Caco-2 (cell line): ENCODE measurements at regions not wholly inside any gene's neighbourhood (a gene's known extent, or its start where the extent isn't known, plus 50 kb on each side); places are given as distances from the start of the nearest gene placed in this dataset.

Experiments used
- BruUV-seq: library from RNA; stranded (reverse); fragments of 400-500 nt; replicated peaks from 2 replicates; lab custom pipeline; 2021; lab: Mats Ljungman, UMichigan
- CTCF ChIA-PET: fragments of 300-600 bp; sonication (Branson Sonifier 250); formaldehyde crosslinking; loops from one replicate; lab custom pipeline; 2022; ENCODE audit warnings: antibody characterized with exemption; lab: Charles Lee
- POLR2A ChIA-PET: fragments of 300-600 bp; sonication (Branson Sonifier 250); formaldehyde crosslinking; loops from one replicate; lab custom pipeline; 2022; ENCODE audit warnings: antibody characterized with exemption; lab: Charles Lee
- DNase-seq, 2 experiments: peaks; one replicate each; pipeline versions ENCODE4 v3.0.0 to v3.0.0-alpha.2; 2020 to 2022
- H3K27me3 ChIP-seq: replicated peaks from 2 replicates; pipeline ENCODE4 v1.6.0; 2011; ENCODE audit warnings: low read length; ENCODE audit not compliant: control insufficient read depth, insufficient read depth
- H3K36me3 ChIP-seq: 2 replicates; pipeline ENCODE4 v1.5.1; 2011; ENCODE audit warnings: low read length; ENCODE audit not compliant: control insufficient read depth, insufficient read depth
- H3K4me1 ChIP-seq: fragments of 250-450 bp; sonication (Bioruptor Pico); 2 replicates; pipeline ENCODE4 v1.5.1; 2020; ENCODE audit warnings: mild to moderate bottlenecking
- H3K4me3 ChIP-seq: 2 replicates; pipeline ENCODE4 v1.5.1; 2011; ENCODE audit warnings: low read depth, mild to moderate bottlenecking, control low read depth, low read length
- H3K9me3 ChIP-seq: fragments of 250-450 bp; sonication (Bioruptor Pico); 2 replicates; pipeline ENCODE4 v1.5.1; 2020; ENCODE audit warnings: mild to moderate bottlenecking, moderate library complexity
- H3K27ac Mint-ChIP-seq: one replicate; pipeline ENCODE4 v1.8.0; 2022; ENCODE audit warnings: mixed read lengths; ENCODE audit not compliant: unreplicated experiment
- H3K27me3 Mint-ChIP-seq: one replicate; pipeline ENCODE4 v1.8.0; 2022; ENCODE audit warnings: mixed read lengths; ENCODE audit not compliant: insufficient read depth, unreplicated experiment
- H3K36me3 Mint-ChIP-seq: one replicate; pipeline ENCODE4 v1.8.0; 2022; ENCODE audit warnings: mild to moderate bottlenecking, mixed read lengths; ENCODE audit not compliant: insufficient read depth, unreplicated experiment
- H3K4me1 Mint-ChIP-seq: one replicate; pipeline ENCODE4 v1.8.0; 2022; ENCODE audit warnings: low read depth, mixed read lengths; ENCODE audit not compliant: unreplicated experiment
- H3K4me3 Mint-ChIP-seq: one replicate; pipeline ENCODE4 v1.8.0; 2022; ENCODE audit warnings: mild to moderate bottlenecking, moderate library complexity, mixed read lengths; ENCODE audit not compliant: unreplicated experiment
- H3K9me3 Mint-ChIP-seq: one replicate; pipeline ENCODE4 v1.8.0; 2022; ENCODE audit warnings: mixed read lengths; ENCODE audit not compliant: unreplicated experiment
- CTCF ChIP-seq, 2 experiments: fragments of 200-600 bp in 1 of 2; IDR thresholded peaks; 1 replicate in 1 of 2; 2 replicates in 1 of 2; pipeline versions ENCODE4 v1.5.1 to v1.8.0; 2011 to 2022; ENCODE audit warnings: antibody characterized with exemption in 1 of 2, control low read depth in 1 of 2, inconsistent platforms in 1 of 2, low read depth in 1 of 2, low read length in 1 of 2, mild to moderate bottlenecking in 1 of 2, moderate library complexity in 1 of 2; ENCODE audit not compliant: insufficient read depth in 1 of 2, severe bottlenecking in 1 of 2, unreplicated experiment in 1 of 2
- intact Hi-C: fragments of 100-400 bp; cut with micrococcal nuclease; formaldehyde crosslinking; loops from one replicate; pipeline ENCODE4 v1.10.0; 2022; ENCODE audit not compliant: unreplicated experiment

GRCh38 chr5:3382782-3383181, 212.8 kb upstream of the IRX1 start:
- no peak for DNase-seq

DNA sequence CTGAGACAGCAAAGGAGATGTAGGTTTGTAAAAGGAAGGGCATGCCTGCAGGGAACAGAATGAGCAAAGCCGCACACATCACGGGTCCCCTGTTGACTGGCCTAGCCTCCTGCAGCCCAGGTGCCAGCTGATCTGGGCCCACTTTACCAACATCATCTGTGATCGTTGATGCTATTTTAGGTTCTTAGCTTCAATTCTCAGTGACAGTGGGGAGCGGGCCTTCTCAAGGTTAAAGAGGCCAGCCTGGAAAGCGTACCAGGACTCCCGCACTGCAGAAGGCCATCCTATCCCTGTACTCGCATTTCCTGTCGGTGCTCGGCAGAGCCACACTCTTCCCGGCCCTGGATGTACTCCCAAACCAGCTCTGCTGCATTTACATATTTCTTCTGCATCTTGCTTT, 213.5 kb upstream of the IRX1 start:
- DNase-seq, result no peak
- no peaks in the 10 kb centered on the region for H3K9me3 ChIP-seq
- BruUV-seq, result no TSS peak
- no peaks in the 10 kb centered on the region for H3K27me3 ChIP-seq
- no peaks in the 10 kb centered on the region for H3K36me3 Mint-ChIP-seq
- no peak overlapping the region for H3K4me3 ChIP-seq
- peaks cover 5% of the 10 kb centered on the region for H3K27me3 Mint-ChIP-seq
- no peak for TF ChIP-seq CTCF (IDR thresholded peaks at IDR 0.05; ENCODE audit: insufficient read depth in 1 of 2, low read depth in 1 of 2, low read length in 1 of 2, severe bottlenecking in 1 of 2, unreplicated experiment in 1 of 2)
- peaks cover 11% of the 10 kb centered on the region for H3K9me3 Mint-ChIP-seq
- intact Hi-C loops, result no loop called here
- ChIA-PET CTCF (no interaction called here), POLR2A (no interaction called here)
- no peaks in the 10 kb centered on the region for H3K4me1 Mint-ChIP-seq
- no peaks in the 10 kb centered on the region for H3K4me1 ChIP-seq
- no peak overlapping the region for H3K27ac Mint-ChIP-seq
- no peak overlapping the region for H3K4me3 Mint-ChIP-seq
- H3K36me3 ChIP-seq, result no peaks in the 10 kb centered on the region

More at GRCh38 chr5:3382782-3383181, 212.8 kb upstream of the IRX1 start:
- CTCF ChIA-PET, result no interaction called here
- BruUV-seq, result no TSS peak
- Histone ChIP-seq H3K9me3 (no peaks in the 10 kb centered on the region), H3K4me3 (no peak overlapping the region), H3K27me3 (no peaks in the 10 kb centered on the region), H3K36me3 (no peaks in the 10 kb centered on the region), H3K4me1 (no peaks in the 10 kb centered on the region)
- intact Hi-C loops, result no loop called here
- Mint-ChIP-seq H3K27ac (no peak overlapping the region), H3K9me3 (peaks cover 11% of the 10 kb centered on the region), H3K4me1 (no peaks in the 10 kb centered on the region), H3K27me3 (peaks cover 5% of the 10 kb centered on the region), H3K36me3 (no peaks in the 10 kb centered on the region), H3K4me3 (no peak overlapping the region)
- POLR2A ChIA-PET, result no interaction called here
- no peak for TF ChIP-seq CTCF (IDR thresholded peaks at IDR 0.05; ENCODE audit: insufficient read depth in 1 of 2, low read depth in 1 of 2, low read length in 1 of 2, severe bottlenecking in 1 of 2, unreplicated experiment in 1 of 2)

- BruUV-seq, result no TSS peak
- no peaks in the 10 kb centered on the region for H3K27me3 ChIP-seq
- Mint-ChIP-seq H3K27me3 (peaks cover 5% of the 10 kb centered on the region), H3K9me3 (peaks cover 11% of the 10 kb centered on the region), H3K36me3 (no peaks in the 10 kb centered on the region), H3K4me3 (no peak overlapping the region), H3K4me1 (no peaks in the 10 kb centered on the region), H3K27ac (no peak overlapping the region)
- H3K36me3 ChIP-seq, result no peaks in the 10 kb centered on the region
- no peaks in the 10 kb centered on the region for H3K4me1 ChIP-seq
- H3K9me3 ChIP-seq, result no peaks in the 10 kb centered on the region
- intact Hi-C loops, result no loop called here
- ChIA-PET POLR2A (no interaction called here), CTCF (no interaction called here)
- no peak for DNase-seq
- H3K4me3 ChIP-seq, result no peak overlapping the region
- TF ChIP-seq CTCF (IDR thresholded peaks at IDR 0.05; ENCODE audit: insufficient read depth in 1 of 2, low read depth in 1 of 2, low read length in 1 of 2, severe bottlenecking in 1 of 2, unreplicated experiment in 1 of 2), result no peak
Measured at GRCh38 chr5:3381206-3381825, 214.3 kb upstream of the IRX1 start.
